ENCODE measurements at regions not wholly inside any gene's neighbourhood (a gene's known extent, or its start where the extent isn't known, plus 50 kb on each side); places are given as distances from the start of the nearest gene placed in this dataset.

- H3K36me3 ChIP-seq, result no peaks in the 10 kb centered on the region
- no peak for ATAC-seq (ENCODE audit: insufficient number of reproducible peaks, low FRiP score, low read depth)
- no peaks in the 10 kb centered on the region for H3K9me3 ChIP-seq
- no peak for TF ChIP-seq CTCF (IDR thresholded peaks at IDR 0.05)
- H3K27me3 ChIP-seq (replicated peaks; ENCODE audit: insufficient read depth), result no peaks in the 10 kb centered on the region
- DNase-seq (ENCODE audit: low spot score), result no peak
- no peaks in the 10 kb centered on the region for H3K4me1 ChIP-seq (ENCODE audit: control insufficient read depth in 1 of 2, low read depth in 2 of 2)
- no peak overlapping the region for H3K4me3 ChIP-seq
- H3K27ac ChIP-seq, result no peak overlapping the region
These were observed 437.7 kb downstream of the ZNF516 start for GRCh38 chr18:76057386-76057785.

GRCh38 chr18:76056471-76057110 lies 438.5 kb downstream of the ZNF516 start:
- Histone ChIP-seq H3K27me3 (replicated peaks; ENCODE audit: insufficient read depth) (no peaks in the 10 kb centered on the region), H3K4me3 (no peak overlapping the region), H3K27ac (no peak overlapping the region), H3K9me3 (no peaks in the 10 kb centered on the region), H3K4me1 (ENCODE audit: control insufficient read depth in 1 of 2, low read depth in 2 of 2) (no peaks in the 10 kb centered on the region), H3K36me3 (no peaks in the 10 kb centered on the region)
- no peak for ATAC-seq (ENCODE audit: insufficient number of reproducible peaks, low FRiP score, low read depth)
- no peak for DNase-seq (ENCODE audit: low spot score)
- TF ChIP-seq CTCF (IDR thresholded peaks at IDR 0.05), result no peak

- H3K4me1 ChIP-seq (ENCODE audit: control insufficient read depth in 1 of 2, low read depth in 2 of 2), result no peaks in the 10 kb centered on the region
- ATAC-seq (ENCODE audit: insufficient number of reproducible peaks, low FRiP score, low read depth) (no peak), DNase-seq (ENCODE audit: low spot score) (no peak)
- H3K27ac ChIP-seq, result no peak overlapping the region
- no peak overlapping the region for H3K4me3 ChIP-seq
- H3K27me3 ChIP-seq (replicated peaks; ENCODE audit: insufficient read depth), result no peaks in the 10 kb centered on the region
- TF ChIP-seq CTCF (IDR thresholded peaks at IDR 0.05), result no peak
- no peaks in the 10 kb centered on the region for H3K36me3 ChIP-seq
- H3K9me3 ChIP-seq, result no peaks in the 10 kb centered on the region
These were observed 439.5 kb downstream of the ZNF516 start for GRCh38 chr18:76055578-76055977.

- Histone ChIP-seq H3K36me3 (no peaks in the 10 kb centered on the region), H3K4me3 (no peak overlapping the region), H3K9me3 (no peaks in the 10 kb centered on the region), H3K4me1 (ENCODE audit: control insufficient read depth in 1 of 2, low read depth in 2 of 2) (no peaks in the 10 kb centered on the region), H3K27me3 (replicated peaks; ENCODE audit: insufficient read depth) (no peaks in the 10 kb centered on the region), H3K27ac (no peak overlapping the region)
- DNase-seq (ENCODE audit: low spot score) (no peak), ATAC-seq (ENCODE audit: insufficient number of reproducible peaks, low FRiP score, low read depth) (no peak)
- no peak for TF ChIP-seq CTCF (IDR thresholded peaks at IDR 0.05)
These were observed 440.0 kb downstream of the ZNF516 start for GRCh38 chr18:76055025-76055424.

- TF ChIP-seq CTCF (IDR thresholded peaks at IDR 0.05), result no peak
These were observed 440.9 kb downstream of the ZNF516 start for GRCh38 chr18:76054156-76054555.

More at GRCh38 chr18:76054156-76054555, 440.9 kb downstream of the ZNF516 start:
- no peaks in the 10 kb centered on the region for H3K4me1 ChIP-seq (ENCODE audit: control insufficient read depth in 1 of 2, low read depth in 2 of 2)
- H3K9me3 ChIP-seq, result no peaks in the 10 kb centered on the region
- no peak overlapping the region for H3K27ac ChIP-seq
- no peak overlapping the region for H3K4me3 ChIP-seq
- DNase-seq (ENCODE audit: low spot score), result no peak
- no peaks in the 10 kb centered on the region for H3K27me3 ChIP-seq (replicated peaks; ENCODE audit: insufficient read depth)
- ATAC-seq (ENCODE audit: insufficient number of reproducible peaks, low FRiP score, low read depth), result no peak
- no peaks in the 10 kb centered on the region for H3K36me3 ChIP-seq

All from thoracic aorta (tissue), 2 donors.